ENCODE measurements at regions not wholly inside any gene's neighbourhood (a gene's known extent, or its start where the extent isn't known, plus 50 kb on each side); places are given as distances from the start of the nearest gene placed in this dataset.

GRCh38 chr2:60608679-60609078 is 55.2 kb upstream of the BCL11A start:
- no peak overlapping the region for H3K27ac ChIP-seq (ENCODE audit: low read length)
- DNase-seq, result no peak
- no peaks in the 10 kb centered on the region for H3K27me3 ChIP-seq (replicated peaks; ENCODE audit: insufficient read depth, low read length)
- H2AFZ ChIP-seq (ENCODE audit: low read length), result no peak overlapping the region
- no peaks in the 10 kb centered on the region for H3K9me3 ChIP-seq (replicated peaks; ENCODE audit: insufficient read depth, low read length)
- TF ChIP-seq EZH2 (optimal IDR thresholded peaks at IDR 0.05; ENCODE audit: low read depth, low read length) (no peak), CTCF (IDR thresholded peaks at IDR 0.05; ENCODE audit: low read length) (no peak), EZH2phosphoT487 (IDR thresholded peaks at IDR 0.05; ENCODE audit: low read length) (no peak)
- no peaks in the 10 kb centered on the region for H3K9me2 ChIP-seq (replicated peaks; ENCODE audit: insufficient read depth, low read length)
- H3K4me2 ChIP-seq (ENCODE audit: low read depth, low read length), result no peak overlapping the region
- no peak overlapping the region for H3K9ac ChIP-seq (ENCODE audit: low read length)
- no peaks in the 10 kb centered on the region for H3K79me2 ChIP-seq (ENCODE audit: low read length)
- peaks cover 9% of the 10 kb centered on the region for H3K4me1 ChIP-seq (ENCODE audit: low read length)
- H3F3A ChIP-seq (ENCODE audit: insufficient read depth, low read length), result no peaks in the 10 kb centered on the region
- no peak overlapping the region for H3K4me3 ChIP-seq (ENCODE audit: low read length)
- no peaks in the 10 kb centered on the region for H4K20me1 ChIP-seq (ENCODE audit: insufficient read depth, low read length)
- H3K36me3 ChIP-seq (replicated peaks; ENCODE audit: insufficient read depth, low read length), result no peaks in the 10 kb centered on the region

GRCh38 chr2:60612033-60612432 is 58.6 kb upstream of the BCL11A start:
- no peaks in the 10 kb centered on the region for H3K9me2 ChIP-seq (replicated peaks; ENCODE audit: insufficient read depth, low read length)

GRCh38 chr2:60614319-60614718 is 60.9 kb upstream of the BCL11A start:
- H3K79me2 ChIP-seq (ENCODE audit: low read length), result no peaks in the 10 kb centered on the region
- H3K9me2 ChIP-seq (replicated peaks; ENCODE audit: insufficient read depth, low read length), result no peaks in the 10 kb centered on the region
- H2AFZ ChIP-seq (ENCODE audit: low read length), result no peak overlapping the region
- TF ChIP-seq EZH2phosphoT487 (IDR thresholded peaks at IDR 0.05; ENCODE audit: low read length) (no peak), EZH2 (optimal IDR thresholded peaks at IDR 0.05; ENCODE audit: low read depth, low read length) (no peak), CTCF (IDR thresholded peaks at IDR 0.05; ENCODE audit: low read length) (no peak)
- H3K4me3 ChIP-seq (ENCODE audit: low read length), result no peak overlapping the region
- H3K9ac ChIP-seq (ENCODE audit: low read length), result no peak overlapping the region
- no peak for DNase-seq
- no peaks in the 10 kb centered on the region for H4K20me1 ChIP-seq (ENCODE audit: insufficient read depth, low read length)
- no peaks in the 10 kb centered on the region for H3F3A ChIP-seq (ENCODE audit: insufficient read depth, low read length)
- H3K4me2 ChIP-seq (ENCODE audit: low read depth, low read length), result no peak overlapping the region
- no peaks in the 10 kb centered on the region for H3K36me3 ChIP-seq (replicated peaks; ENCODE audit: insufficient read depth, low read length)
- no peak overlapping the region for H3K27ac ChIP-seq (ENCODE audit: low read length)
- no peaks in the 10 kb centered on the region for H3K9me3 ChIP-seq (replicated peaks; ENCODE audit: insufficient read depth, low read length)
- peaks cover 9% of the 10 kb centered on the region for H3K4me1 ChIP-seq (ENCODE audit: low read length)
- no peaks in the 10 kb centered on the region for H3K27me3 ChIP-seq (replicated peaks; ENCODE audit: insufficient read depth, low read length)

More at GRCh38 chr2:60612033-60612432, 58.6 kb upstream of the BCL11A start:
- no peak for DNase-seq
- Histone ChIP-seq H3K36me3 (replicated peaks; ENCODE audit: insufficient read depth, low read length) (no peaks in the 10 kb centered on the region), H3K4me1 (ENCODE audit: low read length) (peaks cover 9% of the 10 kb centered on the region), H3K9ac (ENCODE audit: low read length) (no peak overlapping the region), H3K4me2 (ENCODE audit: low read depth, low read length) (no peak overlapping the region), H3K79me2 (ENCODE audit: low read length) (no peaks in the 10 kb centered on the region), H3K27me3 (replicated peaks; ENCODE audit: insufficient read depth, low read length) (no peaks in the 10 kb centered on the region), H3F3A (ENCODE audit: insufficient read depth, low read length) (no peaks in the 10 kb centered on the region), H3K9me3 (replicated peaks; ENCODE audit: insufficient read depth, low read length) (no peaks in the 10 kb centered on the region), H2AFZ (ENCODE audit: low read length) (no peak overlapping the region), H3K27ac (ENCODE audit: low read length) (no peak overlapping the region), H3K4me3 (ENCODE audit: low read length) (no peak overlapping the region), H4K20me1 (ENCODE audit: insufficient read depth, low read length) (no peaks in the 10 kb centered on the region)
- TF ChIP-seq EZH2 (optimal IDR thresholded peaks at IDR 0.05; ENCODE audit: low read depth, low read length) (no peak), EZH2phosphoT487 (IDR thresholded peaks at IDR 0.05; ENCODE audit: low read length) (no peak), CTCF (IDR thresholded peaks at IDR 0.05; ENCODE audit: low read length) (no peak)
